HG03565 (cell line): ENCODE measurements at regions not wholly inside any gene's neighbourhood (a gene's known extent, or its start where the extent isn't known, plus 50 kb on each side); places are given as distances from the start of the nearest gene placed in this dataset.

Source experiments
- ATAC-seq: cut with Tn5 transposase; IDR thresholded peaks from one replicate; pipeline ENCODE4 v1.9.1; 2021; ENCODE audit warnings: mild to moderate bottlenecking, moderate library complexity; ENCODE audit not compliant: unreplicated experiment

DNA sequence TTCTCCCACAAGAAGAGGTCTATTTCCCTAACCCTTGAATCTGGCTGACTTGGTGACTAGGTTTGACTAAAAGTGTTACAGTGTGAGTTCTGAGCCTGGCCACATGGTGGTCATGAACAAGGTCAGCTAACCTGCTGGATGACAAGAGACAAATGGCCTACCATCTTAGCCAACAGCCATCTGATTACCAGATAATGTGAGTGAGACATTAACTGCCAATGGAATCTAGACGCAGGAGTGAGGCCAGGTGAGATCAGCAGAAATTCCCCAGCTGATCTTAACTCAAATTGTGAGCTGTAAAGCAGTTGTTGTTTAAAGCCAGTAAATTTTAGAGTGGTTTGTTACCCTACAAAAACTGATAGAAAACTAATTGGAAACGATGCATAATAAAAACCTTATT is 320.0 kb downstream of the BRINP2 start:
- no peak for ATAC-seq

DNA sequence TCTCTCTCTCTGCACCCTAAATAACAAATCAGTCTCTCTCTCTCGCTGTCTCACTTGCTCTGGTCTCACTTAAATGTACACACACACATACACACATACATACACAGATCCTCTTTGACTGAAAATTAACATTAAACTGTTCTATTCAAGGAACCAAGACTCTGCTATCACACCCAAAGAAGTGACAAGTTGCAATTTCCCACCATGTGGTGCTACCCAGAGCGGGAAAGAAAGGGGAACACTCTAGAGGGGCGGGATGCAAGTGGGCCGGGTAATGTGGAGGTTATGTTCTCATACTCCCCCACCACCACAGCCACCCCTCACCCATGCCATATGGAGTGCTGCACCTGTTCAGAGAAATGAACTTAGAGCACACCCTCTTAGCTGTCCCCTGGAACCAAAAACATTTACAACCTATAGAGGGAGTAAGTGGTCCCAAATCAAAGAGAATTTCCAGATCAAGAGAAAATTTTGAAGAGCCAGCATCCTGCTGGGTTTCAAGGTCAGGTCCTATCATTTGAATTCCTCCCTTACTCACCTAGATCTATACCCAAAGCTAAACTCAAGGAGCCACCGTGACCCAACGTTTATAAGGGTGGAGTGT is 319.4 kb downstream of the BRINP2 start:
- ATAC-seq: no peak

DNA sequence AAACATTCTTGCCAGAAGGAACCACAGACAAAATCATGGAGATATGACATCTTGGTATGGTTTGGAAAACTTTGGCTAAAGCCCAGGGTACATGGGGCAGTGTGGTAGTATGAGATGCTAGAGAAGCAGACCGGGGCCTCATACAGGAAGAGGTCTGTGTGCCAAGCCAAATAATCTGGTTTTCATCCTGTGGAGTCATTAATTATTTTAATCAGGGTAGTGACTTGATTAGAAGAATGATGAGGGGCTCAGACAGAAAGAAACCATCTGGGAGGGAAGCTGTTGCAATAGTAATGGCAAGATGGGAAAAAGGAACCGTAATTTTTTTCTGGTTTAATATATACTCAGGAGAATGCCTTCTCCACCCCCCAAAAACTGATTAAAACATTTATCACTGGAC is 318.0 kb downstream of the BRINP2 start:
- ATAC-seq: no peak

DNA sequence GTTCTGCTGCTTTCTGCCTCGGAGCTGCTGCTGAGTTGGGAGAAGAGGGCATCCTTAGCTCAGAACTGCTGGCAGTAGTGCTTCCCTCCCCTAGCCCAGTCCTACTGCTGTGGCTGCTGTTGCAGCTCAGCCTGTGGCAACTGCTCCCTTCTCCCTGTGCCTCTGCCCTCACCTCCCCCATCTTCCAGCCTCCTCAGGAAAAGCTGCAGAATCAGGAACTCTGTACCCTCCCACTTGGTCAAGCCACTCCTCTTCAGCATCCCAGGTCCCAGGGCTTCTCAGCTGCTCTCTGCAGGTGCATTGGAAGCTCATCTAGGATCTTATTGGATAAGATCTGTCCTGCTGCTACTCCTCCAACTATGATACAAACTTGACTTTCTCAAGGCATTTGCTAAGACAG is 316.7 kb downstream of the BRINP2 start:
- ATAC-seq: no peak

DNA sequence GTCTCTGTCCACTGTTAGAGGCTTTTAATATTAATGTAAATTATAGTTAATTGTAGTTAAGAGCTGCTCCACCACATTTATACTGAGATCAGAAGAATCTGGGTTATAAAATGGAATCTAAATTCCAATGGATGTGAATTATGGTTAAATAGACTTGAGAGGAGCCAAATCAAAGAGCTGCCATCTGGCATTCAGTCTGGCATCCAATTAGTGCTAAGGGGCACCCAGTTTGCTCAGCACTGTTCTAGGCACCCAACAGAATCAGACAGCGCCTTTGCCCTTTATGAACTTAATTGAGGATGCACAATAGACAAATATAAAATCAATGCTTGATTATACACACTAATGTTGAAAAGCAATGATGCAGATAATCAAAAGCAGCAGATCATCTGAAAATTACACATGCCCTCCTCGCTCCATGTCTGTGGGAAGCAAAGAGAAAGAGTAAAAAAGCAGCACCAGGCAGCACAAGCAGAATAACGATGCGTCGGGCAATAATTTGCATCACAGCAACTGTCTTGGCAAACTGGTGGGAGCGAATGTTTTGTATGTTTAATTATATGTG is 310.1 kb downstream of the BRINP2 start:
- ATAC-seq: no peak

DNA sequence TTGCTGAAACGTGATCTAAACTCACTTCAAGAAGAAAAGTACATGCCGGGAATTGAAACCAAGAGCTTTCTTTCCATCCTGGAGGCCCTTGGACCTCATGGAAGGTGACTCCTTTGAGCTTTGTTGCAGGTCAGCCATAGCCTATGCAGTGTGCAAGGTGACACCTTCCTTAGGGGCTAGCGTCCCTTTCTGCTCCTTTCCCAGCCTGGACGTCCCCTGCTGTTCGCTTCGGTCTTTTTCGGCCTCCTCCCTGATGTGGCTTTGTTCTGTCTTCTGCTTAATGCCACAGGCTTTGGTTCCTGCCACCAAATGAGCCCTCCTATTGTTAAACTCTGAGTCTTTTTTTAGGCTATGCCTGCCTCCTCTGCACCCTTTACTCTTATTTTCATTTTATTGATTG is 308.8 kb downstream of the BRINP2 start:
- ATAC-seq: no peak

DNA sequence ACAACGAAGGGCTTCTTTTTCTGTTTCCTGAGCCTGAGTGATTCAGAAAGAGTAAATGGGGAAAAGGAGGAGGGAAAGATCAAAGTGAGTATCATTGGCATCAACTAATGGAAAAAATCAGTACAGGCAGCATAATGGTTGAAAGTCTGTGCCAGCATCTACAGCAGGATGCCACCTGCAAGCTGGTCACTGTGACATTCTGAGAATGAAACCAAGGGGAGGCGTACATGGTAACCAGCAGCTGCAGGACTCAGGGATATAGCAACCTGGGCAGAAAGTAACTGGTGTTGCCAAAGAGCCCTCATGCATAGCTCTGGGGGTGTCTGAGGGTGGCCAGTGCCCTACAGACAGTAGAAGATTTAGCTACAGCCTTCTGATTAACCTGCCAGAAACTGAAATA is 305.9 kb downstream of the BRINP2 start:
- ATAC-seq: no peak

DNA sequence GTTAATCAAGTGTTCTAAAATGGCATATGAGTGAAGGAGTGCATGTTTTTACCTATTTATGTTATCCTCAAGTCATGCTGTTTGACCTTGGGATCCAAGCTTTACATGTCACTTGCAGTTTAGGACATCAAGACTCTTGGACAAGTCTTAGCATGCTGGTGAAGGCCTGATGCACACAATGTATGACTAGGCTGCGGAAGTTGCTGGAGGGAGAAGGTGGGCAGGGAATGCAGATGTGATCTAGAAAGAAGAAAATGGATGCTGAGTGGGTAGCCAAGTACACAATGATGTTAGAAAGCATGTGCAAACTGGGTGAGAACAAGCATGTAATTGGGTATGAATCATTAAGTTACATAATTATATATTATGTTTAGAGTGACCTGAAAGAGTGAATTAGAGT is 301.8 kb downstream of the BRINP2 start:
- ATAC-seq: no peak

DNA sequence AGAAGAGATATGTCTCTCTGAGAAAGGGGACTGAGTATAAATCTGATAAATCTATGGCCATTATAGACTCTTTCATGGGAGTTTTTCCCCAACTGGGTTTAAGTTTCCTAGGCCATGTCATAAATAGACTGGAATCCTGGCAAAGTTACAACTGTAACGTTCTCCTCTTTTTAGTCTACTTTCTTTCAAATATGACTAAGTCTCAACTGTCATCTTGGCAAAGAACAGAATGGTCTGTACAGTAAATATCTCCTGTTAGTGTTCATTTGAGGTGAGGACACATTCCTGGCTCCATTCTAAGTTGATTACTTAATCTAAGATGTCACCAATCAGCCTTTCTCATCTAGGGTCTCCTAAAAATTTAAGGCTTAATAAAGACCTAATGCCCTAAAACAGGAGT is 300.5 kb downstream of the BRINP2 start:
- no peak for ATAC-seq

DNA sequence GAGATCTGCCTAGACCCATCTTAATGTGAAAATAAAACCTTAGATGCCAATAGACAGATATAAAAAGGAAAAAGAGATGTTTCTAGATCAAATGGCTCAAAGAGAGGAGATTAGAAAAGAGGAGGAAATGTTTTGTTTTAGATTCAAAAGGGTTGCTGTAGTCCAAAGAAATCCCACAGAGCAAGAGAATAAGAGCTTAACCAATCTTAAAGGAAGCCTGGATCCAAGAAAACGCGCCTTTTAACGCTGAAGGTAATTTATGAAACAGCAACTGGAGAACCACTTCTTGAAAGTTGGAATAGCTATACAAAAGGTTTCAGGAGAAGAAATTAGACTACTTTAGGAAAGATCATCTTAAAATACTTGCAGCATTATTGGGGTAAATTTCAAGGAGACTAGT is 298.8 kb downstream of the BRINP2 start:
- no peak for ATAC-seq

DNA sequence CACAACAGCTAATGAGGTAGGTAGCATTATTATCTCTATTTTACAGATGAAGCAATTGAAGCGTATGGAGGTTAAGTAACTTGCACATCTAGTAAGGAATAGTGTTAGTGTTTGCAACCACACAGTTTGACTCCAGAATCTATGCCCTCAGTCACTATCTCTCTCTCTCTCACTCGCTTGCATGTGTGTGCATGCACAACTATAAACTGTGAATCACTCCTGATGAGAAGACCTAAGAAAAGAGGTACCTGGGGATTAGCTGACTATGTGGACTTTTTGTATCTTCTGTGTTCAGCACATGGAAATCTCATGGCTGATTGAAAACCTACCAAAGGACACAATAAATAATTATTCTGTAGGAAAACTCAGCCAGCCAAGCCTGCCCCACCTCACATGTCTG is 295.5 kb downstream of the BRINP2 start:
- ATAC-seq: no peak

DNA sequence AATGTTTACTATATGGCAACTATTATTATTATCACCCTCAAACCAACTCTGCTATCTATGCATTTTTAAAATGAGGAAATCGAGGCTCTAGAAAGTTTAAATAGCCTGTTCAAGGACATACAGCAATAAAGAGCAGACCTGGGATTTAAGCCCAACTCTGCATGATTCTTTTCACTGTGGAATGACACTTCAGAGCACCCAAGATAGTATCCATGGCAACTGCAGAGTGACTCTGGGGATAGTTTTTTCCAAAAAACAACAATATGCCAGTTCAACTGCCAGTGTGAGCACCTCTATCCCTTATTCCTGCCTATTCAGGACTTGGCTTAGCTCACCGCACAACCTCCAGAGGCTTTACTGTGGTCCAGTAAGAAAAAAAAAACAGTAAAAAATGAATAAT is 293.9 kb downstream of the BRINP2 start:
- ATAC-seq: no peak

DNA sequence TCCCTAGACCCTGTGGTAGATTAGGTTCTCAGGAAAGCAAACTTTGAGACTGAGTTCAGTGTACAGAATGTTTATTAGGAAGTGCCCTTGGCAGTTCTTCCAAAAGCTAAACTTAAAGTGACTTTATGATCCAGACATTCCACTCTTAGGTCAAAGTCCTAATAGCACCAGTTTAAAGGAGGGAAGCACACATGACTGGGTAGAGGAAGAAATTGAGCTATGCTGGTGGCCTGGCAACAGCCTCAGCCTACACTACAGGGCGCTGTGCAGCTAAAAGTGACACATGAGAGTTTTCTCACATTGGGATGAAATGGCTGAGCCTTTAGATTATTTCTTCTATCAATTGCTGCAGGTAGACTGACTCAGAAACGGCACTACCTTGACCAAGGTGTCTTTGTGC is 280.4 kb downstream of the BRINP2 start:
- ATAC-seq: no peak

DNA sequence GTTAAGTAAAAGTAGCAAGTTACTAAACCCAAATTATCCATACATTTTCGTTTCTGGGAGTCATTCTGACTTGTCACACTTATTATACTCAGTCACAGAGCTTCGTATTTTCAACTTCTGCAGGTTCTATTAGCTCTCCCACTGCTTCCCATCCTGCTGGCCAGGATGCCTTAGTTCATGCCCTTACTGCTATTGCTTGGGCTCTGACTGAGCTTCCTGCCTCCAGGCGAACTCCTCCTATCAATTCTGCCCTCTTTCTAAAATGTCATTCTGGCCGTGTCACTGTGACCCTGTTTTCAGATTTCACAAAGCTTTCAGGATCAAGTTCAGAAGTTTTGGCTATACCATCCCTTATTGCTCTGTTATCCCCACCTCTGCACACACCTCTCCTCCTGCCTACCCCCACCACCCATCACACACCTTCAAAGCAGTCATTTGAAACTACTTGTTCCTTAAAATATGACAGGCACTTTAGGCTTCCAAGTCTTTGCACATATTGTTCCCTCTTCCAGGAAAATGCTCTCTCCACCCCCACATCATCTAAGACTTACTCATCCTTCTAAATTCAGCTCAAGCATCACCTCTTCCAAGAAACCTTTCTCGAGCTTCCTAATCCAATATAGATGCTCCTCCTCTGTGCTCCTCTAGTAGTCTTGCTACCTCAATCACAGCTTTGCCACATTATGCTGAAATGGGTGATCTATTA is 278.0 kb downstream of the BRINP2 start:
- no peak for ATAC-seq

DNA sequence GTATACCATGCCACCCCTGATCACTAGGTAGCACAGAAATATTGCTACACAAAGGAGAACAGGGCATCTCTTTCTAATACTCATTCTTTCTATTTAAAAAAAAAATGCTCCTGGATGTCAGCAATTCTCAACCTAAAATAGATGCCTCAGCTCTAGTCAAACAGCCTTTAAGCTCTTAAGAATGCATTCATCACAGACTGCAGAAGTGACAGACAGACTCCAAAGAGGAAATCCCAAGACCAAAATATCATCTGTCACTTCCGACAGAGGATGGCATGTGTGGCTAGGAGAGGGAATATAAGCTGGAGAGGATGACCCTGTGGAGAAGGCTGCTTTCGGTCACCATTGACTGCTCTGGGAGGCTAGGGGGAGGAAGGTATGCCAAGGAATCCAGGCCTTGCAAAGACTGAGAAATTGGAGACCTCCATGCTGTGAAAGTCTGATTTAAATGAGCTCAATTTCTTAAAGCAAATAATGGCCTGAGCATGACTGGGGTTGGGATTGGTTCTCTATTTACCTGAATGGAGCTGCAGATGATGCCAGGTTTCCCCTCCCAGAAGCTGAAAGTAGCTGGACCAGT is 277.4 kb downstream of the BRINP2 start:
- no peak for ATAC-seq

DNA sequence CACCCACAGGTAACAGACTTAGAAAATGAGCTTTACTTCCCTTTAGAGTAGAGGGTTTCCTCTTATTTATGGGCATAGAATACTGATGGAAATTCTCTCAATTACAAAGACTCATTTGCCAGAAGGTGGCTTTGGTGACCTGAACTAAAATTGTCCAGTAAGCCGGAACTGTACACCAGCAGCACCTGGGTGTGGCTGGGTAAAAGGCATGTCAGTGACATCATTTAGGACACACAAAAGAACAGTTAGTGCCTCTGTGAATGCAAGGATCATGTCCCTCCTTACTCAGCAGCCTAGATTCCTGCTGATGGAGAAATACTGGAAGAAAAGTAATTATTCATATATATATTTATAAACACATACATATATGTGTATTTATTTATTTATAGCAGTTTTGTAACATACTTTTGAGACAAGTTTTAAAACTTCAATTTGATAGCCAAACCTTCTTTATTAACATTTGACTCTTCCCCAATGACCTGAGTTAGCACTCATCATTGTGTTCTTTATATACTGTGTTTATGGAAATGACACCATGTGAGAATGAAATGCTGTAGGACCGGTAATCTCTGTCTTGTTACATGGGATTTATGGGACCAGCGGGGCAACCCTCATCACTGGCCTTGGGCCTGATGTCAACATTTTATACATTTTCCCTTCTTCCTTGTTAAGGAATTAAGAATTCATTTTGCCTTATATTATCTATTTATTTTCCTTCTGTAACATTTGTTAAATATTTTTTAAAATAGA is 274.4 kb downstream of the BRINP2 start:
- ATAC-seq: no peak

DNA sequence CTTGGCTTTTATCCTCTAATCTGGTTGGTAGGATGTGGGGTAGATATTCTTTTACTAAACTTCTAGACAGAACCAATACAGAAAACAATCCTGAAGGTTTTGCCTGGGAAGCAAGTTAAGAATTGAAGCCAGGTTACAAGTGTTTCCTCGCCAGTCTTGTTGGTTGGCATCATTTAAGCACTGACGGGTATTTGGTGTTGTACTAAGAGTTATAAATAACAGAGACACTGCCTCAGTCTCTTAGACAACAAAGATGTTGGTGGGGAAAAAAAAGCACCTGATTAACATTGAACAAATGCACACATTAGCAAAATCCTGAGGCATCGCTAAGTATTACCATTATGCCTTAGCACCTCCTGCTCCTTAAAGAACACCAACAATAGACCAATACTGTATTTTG is 272.2 kb downstream of the BRINP2 start:
- ATAC-seq: no peak

DNA sequence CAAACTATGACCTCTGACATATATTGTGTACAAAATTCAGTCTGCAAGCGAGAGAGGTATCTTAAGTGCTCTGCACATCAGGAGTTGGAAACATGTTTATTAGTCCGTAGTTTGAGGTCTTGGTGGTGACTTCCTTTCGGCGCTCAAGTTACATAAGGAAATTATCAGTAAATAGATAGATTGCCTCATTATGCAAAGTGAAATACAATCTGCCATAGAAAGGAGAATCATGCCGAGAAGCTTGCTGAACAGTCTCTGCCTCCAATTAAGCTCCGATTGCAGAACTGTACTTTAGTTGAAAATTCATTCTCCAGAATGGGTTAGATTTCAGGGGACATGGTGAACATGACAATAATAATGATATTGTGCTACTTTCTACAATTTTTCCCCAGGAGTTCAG is 271.8 kb downstream of the BRINP2 start:
- no peak for ATAC-seq

DNA sequence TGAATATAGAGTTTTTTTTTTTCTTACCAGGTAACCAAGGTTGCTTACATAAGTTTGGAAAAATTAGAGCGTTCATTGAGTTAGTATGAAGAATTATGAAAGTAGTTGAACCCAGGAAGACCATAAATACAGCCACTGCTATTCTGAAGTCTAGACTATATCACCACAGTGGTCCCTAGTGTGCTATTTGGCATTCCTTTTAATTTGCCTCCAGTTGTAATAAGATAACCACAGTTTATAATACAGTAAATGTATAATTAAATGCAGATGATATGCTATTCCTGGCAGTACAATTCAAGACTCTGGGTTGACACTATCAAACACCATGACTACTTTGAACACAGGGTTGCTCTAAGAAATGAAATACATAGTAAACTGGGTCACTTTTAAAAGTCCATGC is 270.5 kb downstream of the BRINP2 start:
- no peak for ATAC-seq

DNA sequence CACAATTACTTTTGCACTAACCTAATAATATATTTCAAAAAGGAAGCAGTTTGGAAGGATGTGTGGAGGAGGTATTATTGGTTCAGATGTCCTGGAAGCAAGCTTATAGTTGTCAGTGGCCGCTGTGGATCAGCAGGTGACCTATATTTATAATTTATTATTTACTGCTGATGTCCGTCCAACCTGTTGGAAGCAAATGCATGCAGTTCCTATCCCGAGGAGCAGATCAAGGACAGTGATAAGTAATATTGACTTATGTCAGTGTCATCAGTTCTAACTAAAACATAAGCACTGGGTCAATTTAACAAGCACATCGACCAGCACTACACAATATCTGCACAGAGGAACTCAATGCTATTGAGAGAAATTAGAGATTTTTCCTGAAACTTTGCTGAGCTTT is 270.1 kb downstream of the BRINP2 start:
- ATAC-seq: no peak

DNA sequence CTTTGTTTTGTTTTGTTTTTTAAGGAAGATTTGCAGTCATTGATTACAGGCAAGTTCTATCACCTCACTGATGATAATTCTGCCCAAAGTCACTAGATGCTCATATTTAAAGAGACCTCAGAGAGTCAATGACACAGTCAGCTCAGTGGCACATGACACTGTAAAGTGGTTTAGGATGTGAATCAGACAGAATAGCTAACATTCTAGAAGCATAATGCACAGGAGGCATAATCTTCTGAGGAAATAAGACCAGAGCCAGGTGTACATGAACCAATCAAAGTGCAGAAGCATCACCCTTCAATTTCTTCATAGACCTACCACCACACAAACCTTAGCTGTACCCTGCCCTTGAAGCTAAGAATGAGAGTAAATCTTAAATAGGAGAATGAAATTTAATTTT is 268.5 kb downstream of the BRINP2 start:
- ATAC-seq: no peak

DNA sequence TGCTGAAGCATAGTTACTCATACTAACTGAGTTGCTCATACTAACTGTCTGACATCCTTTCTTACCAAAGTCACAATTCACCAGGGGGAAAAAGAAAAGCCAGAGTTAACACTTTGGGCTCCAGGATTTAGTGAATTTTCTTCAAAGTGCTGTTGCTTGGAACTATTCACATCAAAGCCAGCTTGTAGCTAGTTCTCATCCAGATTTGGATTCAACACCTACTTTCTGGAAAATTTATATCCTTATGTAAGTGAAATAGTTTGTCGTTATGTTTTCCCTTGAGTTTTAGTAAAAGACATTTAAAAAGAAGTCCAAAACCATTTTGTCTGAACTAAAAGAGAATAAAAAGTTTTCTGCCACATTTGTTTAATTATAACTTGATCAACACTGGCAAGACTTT is 264.6 kb downstream of the BRINP2 start:
- ATAC-seq: no peak
